Ishikawa (cell line): ENCODE measurements at regions not wholly inside any gene's neighbourhood (a gene's known extent, or its start where the extent isn't known, plus 50 kb on each side); places are given as distances from the start of the nearest gene placed in this dataset.

Source experiments
- CEBPB ChIP-seq: IDR thresholded peaks from 2 replicates; pipeline ENCODE4 v1.6.1; 2012
- CREB1 ChIP-seq: IDR thresholded peaks from 2 replicates; pipeline ENCODE4 v1.6.1; 2012; ENCODE audit warnings: low read depth
- EGR1 ChIP-seq: IDR thresholded peaks from 2 replicates; pipeline ENCODE4 v1.6.1; 2012
- EP300 ChIP-seq: IDR thresholded peaks from 2 replicates; pipeline ENCODE4 v1.6.1; 2012; ENCODE audit warnings: borderline replicate concordance
- FOXM1 ChIP-seq: IDR thresholded peaks from 2 replicates; pipeline ENCODE4 v1.6.1; 2012; ENCODE audit warnings: low read depth, borderline replicate concordance
- MAX ChIP-seq: IDR thresholded peaks from 2 replicates; pipeline ENCODE4 v1.6.1; 2012
- NFIC ChIP-seq: IDR thresholded peaks from 2 replicates; pipeline ENCODE4 v1.6.1; 2012
- RAD21 ChIP-seq: IDR thresholded peaks from 2 replicates; pipeline ENCODE4 v1.6.1; 2012; ENCODE audit warnings: low read depth
- REST ChIP-seq: IDR thresholded peaks from 2 replicates; pipeline ENCODE4 v1.6.1; 2012; ENCODE audit warnings: low read depth, mild to moderate bottlenecking
- TAF1 ChIP-seq: IDR thresholded peaks from 2 replicates; pipeline ENCODE4 v1.6.1; 2012; ENCODE audit warnings: low read depth, mild to moderate bottlenecking
- TCF12 ChIP-seq: IDR thresholded peaks from 2 replicates; pipeline ENCODE4 v1.6.1; 2012; ENCODE audit warnings: low read depth
- TEAD4 ChIP-seq: IDR thresholded peaks from 2 replicates; pipeline ENCODE4 v1.6.1; 2012
- USF1 ChIP-seq: IDR thresholded peaks from 2 replicates; pipeline ENCODE4 v1.6.1; 2012
- YY1 ChIP-seq: IDR thresholded peaks from 2 replicates; pipeline ENCODE4 v1.6.1; 2012; ENCODE audit warnings: low read depth
- ZBTB7A ChIP-seq: IDR thresholded peaks from 2 replicates; pipeline ENCODE4 v1.6.1; 2012; ENCODE audit warnings: low read depth

- no peak for TF ChIP-seq REST
- TF ChIP-seq NFIC: no peak
- no peak for TF ChIP-seq TCF12
- TF ChIP-seq EP300: no peak
- no peak for TF ChIP-seq CREB1
- no peak for TF ChIP-seq MAX
These were observed 298.8 kb downstream of the SP3 start for GRCh38 chr2:173666171-173666888.

- TF ChIP-seq TEAD4: no peak
- no peak for TF ChIP-seq TAF1
- TF ChIP-seq EP300: no peak
- TF ChIP-seq YY1: no peak
- no peak for TF ChIP-seq NFIC
- no peak for TF ChIP-seq TCF12
- TF ChIP-seq USF1: no peak
- TF ChIP-seq ZBTB7A: no peak
- no peak for TF ChIP-seq CEBPB
- no peak for TF ChIP-seq CREB1
- TF ChIP-seq MAX: no peak
- no peak for TF ChIP-seq RAD21
- TF ChIP-seq EGR1: no peak
- no peak for TF ChIP-seq FOXM1
- no peak for TF ChIP-seq REST
These were observed 298.2 kb downstream of the SP3 start for GRCh38 chr2:173667014-173667413.

- TF ChIP-seq YY1 (no peak), RAD21 (peak; percentile 28; the same call in 1 of the 2 replicates)
These were observed 297.8 kb downstream of the SP3 start for GRCh38 chr2:173667415-173667814.

- TF ChIP-seq TAF1 (no peak), YY1 (no peak), CREB1 (no peak), CEBPB (no peak), EGR1 (no peak), RAD21 (no peak), MAX (no peak), NFIC (no peak), TEAD4 (no peak), USF1 (no peak), FOXM1 (no peak), EP300 (no peak), TCF12 (no peak), REST (no peak), ZBTB7A (no peak)
These were observed 295.8 kb downstream of the SP3 start for GRCh38 chr2:173669271-173669853.

GRCh38 chr2:173669888-173670287, 295.3 kb downstream of the SP3 start:
- TF ChIP-seq FOXM1 (no peak), REST (no peak), CEBPB (no peak), MAX (no peak), TCF12 (no peak), YY1 (no peak), USF1 (no peak), ZBTB7A (no peak), EGR1 (no peak)
